ENCODE measurements at regions not wholly inside any gene's neighbourhood (a gene's known extent, or its start where the extent isn't known, plus 50 kb on each side); places are given as distances from the start of the nearest gene placed in this dataset.

- peaks cover 0 to 3% (median 0%) of the 10 kb centered on the region in 5 experiments for H3K9me3 ChIP-seq (ENCODE audit: control extremely low read depth in 1 of 5, control insufficient read depth in 4 of 5, insufficient read depth in 2 of 5, low read depth in 1 of 5, low read length in 4 of 5)
- H3K27ac ChIP-seq (ENCODE audit: insufficient read depth in 1 of 2, low read depth in 1 of 2, low read length in 2 of 2, poor library complexity in 1 of 2, severe bottlenecking in 2 of 2): no peak overlapping the region
- 80% methylated on average over 1 of the region's 3 CpGs for WGBS (ENCODE audit: insufficient coverage)
- POLR2A ChIA-PET: no interaction called here
- H3K4me1 ChIP-seq (ENCODE audit: control extremely low read depth in 1 of 4, control insufficient read depth in 4 of 4, insufficient read depth in 4 of 4, low read length in 3 of 4): peaks cover 0 to 9% (median 4%) of the 10 kb centered on the region in 4 experiments
- CTCF ChIA-PET: interaction anchor here (1.9 kb wide), 1 partner anchor 17 kb away, joined by 5 read pairs; no protein-coding TSS in a partner anchor
- DNase-seq: no peak
- no peaks in the 10 kb centered on the region for H3K36me3 ChIP-seq (ENCODE audit: control insufficient read depth in 4 of 4, insufficient read depth in 4 of 4, low read length in 3 of 4)
- H3K27me3 ChIP-seq (replicated peaks in 2 of 5; ENCODE audit: control insufficient read depth in 4 of 5, insufficient read depth in 5 of 5, low read length in 4 of 5): no peaks in the 10 kb centered on the region
- H3K4me3 ChIP-seq (ENCODE audit: control insufficient read depth in 1 of 7, extremely low read depth in 1 of 7, insufficient read depth in 4 of 7, low read depth in 2 of 7, low read length in 6 of 7): no peak overlapping the region
Observed at GRCh38 chr3:152628496-152628895, 206.4 kb upstream of the P2RY1 start.

GRCh38 chr3:152629363-152630122 lies 205.4 kb upstream of the P2RY1 start:
- CTCF ChIA-PET: no interaction called here
- DNase-seq: no peak
- peaks cover 0 to 5% (median 1%) of the 10 kb centered on the region in 4 experiments for H3K4me1 ChIP-seq (ENCODE audit: control extremely low read depth in 1 of 4, control insufficient read depth in 4 of 4, insufficient read depth in 4 of 4, low read length in 3 of 4)
- H3K36me3 ChIP-seq (ENCODE audit: control insufficient read depth in 4 of 4, insufficient read depth in 4 of 4, low read length in 3 of 4): no peaks in the 10 kb centered on the region
- POLR2A ChIA-PET: no interaction called here
- H3K9me3 ChIP-seq (ENCODE audit: control extremely low read depth in 1 of 5, control insufficient read depth in 4 of 5, insufficient read depth in 2 of 5, low read depth in 1 of 5, low read length in 4 of 5): peaks cover 0 to 3% (median 0%) of the 10 kb centered on the region in 5 experiments
- no peaks in the 10 kb centered on the region for H3K27me3 ChIP-seq (replicated peaks in 2 of 5; ENCODE audit: control insufficient read depth in 4 of 5, insufficient read depth in 5 of 5, low read length in 4 of 5)
- H3K27ac ChIP-seq (ENCODE audit: insufficient read depth in 1 of 2, low read depth in 1 of 2, low read length in 2 of 2, poor library complexity in 1 of 2, severe bottlenecking in 2 of 2): no peak overlapping the region
- 97% methylated on average over 4 of the region's 7 CpGs for WGBS (ENCODE audit: insufficient coverage)
- no peak overlapping the region for H3K4me3 ChIP-seq (ENCODE audit: control insufficient read depth in 1 of 7, extremely low read depth in 1 of 7, insufficient read depth in 4 of 7, low read depth in 2 of 7, low read length in 6 of 7)

DNA sequence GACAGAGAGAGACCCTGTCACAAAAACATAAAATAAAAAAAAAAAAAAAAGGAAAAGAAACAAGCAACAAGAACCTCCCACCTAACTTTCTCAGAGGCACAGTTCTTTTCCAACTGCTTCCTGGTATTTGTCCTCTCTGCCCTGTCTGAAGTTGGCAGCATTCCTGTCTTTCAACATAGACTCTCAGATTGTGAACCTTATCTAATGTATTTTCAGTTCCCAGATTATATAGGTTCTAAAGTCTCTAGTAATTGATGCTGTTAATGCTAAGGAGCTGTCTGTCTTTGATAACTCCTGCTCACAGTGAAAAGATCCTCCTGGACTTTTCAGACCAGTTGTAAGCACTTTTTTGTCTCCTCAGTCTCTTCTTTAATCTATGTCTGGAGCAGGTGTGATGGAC lies 199.5 kb upstream of the P2RY1 start:
- CTCF ChIA-PET: no interaction called here
- H3K9me3 ChIP-seq (ENCODE audit: control extremely low read depth in 1 of 5, control insufficient read depth in 4 of 5, insufficient read depth in 2 of 5, low read depth in 1 of 5, low read length in 4 of 5): no peaks in the 10 kb centered on the region
- peaks cover 0 to 5% (median under 1%) of the 10 kb centered on the region in 4 experiments for H3K4me1 ChIP-seq (ENCODE audit: control extremely low read depth in 1 of 4, control insufficient read depth in 4 of 4, insufficient read depth in 4 of 4, low read length in 3 of 4)
- H3K4me3 ChIP-seq (ENCODE audit: control insufficient read depth in 1 of 7, extremely low read depth in 1 of 7, insufficient read depth in 4 of 7, low read depth in 2 of 7, low read length in 6 of 7): no peak overlapping the region
- no peak for DNase-seq
- no peaks in the 10 kb centered on the region for H3K36me3 ChIP-seq (ENCODE audit: control insufficient read depth in 4 of 4, insufficient read depth in 4 of 4, low read length in 3 of 4)
- POLR2A ChIA-PET: no interaction called here
- no peaks in the 10 kb centered on the region for H3K27me3 ChIP-seq (replicated peaks in 2 of 5; ENCODE audit: control insufficient read depth in 4 of 5, insufficient read depth in 5 of 5, low read length in 4 of 5)
- no peak overlapping the region for H3K27ac ChIP-seq (ENCODE audit: insufficient read depth in 1 of 2, low read depth in 1 of 2, low read length in 2 of 2, poor library complexity in 1 of 2, severe bottlenecking in 2 of 2)

DNA sequence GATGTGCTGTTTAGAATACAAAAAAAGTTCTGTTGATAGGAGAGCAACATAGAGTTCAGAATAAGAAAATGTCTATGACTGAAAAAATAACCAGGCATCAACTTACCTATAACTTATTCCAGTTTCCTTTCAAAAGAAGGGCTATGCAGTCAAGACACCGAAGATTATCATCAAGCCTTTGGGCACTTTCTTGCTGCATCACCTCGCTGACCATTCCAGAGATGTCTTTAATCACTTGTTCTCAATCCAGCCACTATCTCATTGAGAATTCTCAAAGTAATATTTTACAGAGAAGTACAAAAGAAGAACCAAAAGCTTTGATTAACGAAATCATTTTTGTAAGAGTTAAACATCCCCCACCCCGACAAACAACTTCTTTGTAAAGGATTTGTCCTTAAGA lies 198.3 kb upstream of the P2RY1 start:
- ChIA-PET CTCF (no interaction called here), POLR2A (no interaction called here)
- 100% methylated on average over 1 of the region's 4 CpGs for WGBS (ENCODE audit: insufficient coverage)
- no peak overlapping the region for H3K4me3 ChIP-seq (ENCODE audit: control insufficient read depth in 1 of 7, extremely low read depth in 1 of 7, insufficient read depth in 4 of 7, low read depth in 2 of 7, low read length in 6 of 7)
- H3K9me3 ChIP-seq (ENCODE audit: control extremely low read depth in 1 of 5, control insufficient read depth in 4 of 5, insufficient read depth in 2 of 5, low read depth in 1 of 5, low read length in 4 of 5): no peaks in the 10 kb centered on the region
- H3K27ac ChIP-seq (ENCODE audit: insufficient read depth in 1 of 2, low read depth in 1 of 2, low read length in 2 of 2, poor library complexity in 1 of 2, severe bottlenecking in 2 of 2): no peak overlapping the region
- H3K27me3 ChIP-seq (replicated peaks in 2 of 5; ENCODE audit: control insufficient read depth in 4 of 5, insufficient read depth in 5 of 5, low read length in 4 of 5): no peaks in the 10 kb centered on the region
- no peak for DNase-seq
- H3K4me1 ChIP-seq (ENCODE audit: control extremely low read depth in 1 of 4, control insufficient read depth in 4 of 4, insufficient read depth in 4 of 4, low read length in 3 of 4): peaks cover 0 to 5% (median under 1%) of the 10 kb centered on the region in 4 experiments
- no peaks in the 10 kb centered on the region for H3K36me3 ChIP-seq (ENCODE audit: control insufficient read depth in 4 of 4, insufficient read depth in 4 of 4, low read length in 3 of 4)

GRCh38 chr3:152638214-152638613 lies 196.7 kb upstream of the P2RY1 start:
- no peaks in the 10 kb centered on the region for H3K9me3 ChIP-seq (ENCODE audit: control extremely low read depth in 1 of 5, control insufficient read depth in 4 of 5, insufficient read depth in 2 of 5, low read depth in 1 of 5, low read length in 4 of 5)
- H3K27me3 ChIP-seq (replicated peaks in 2 of 5; ENCODE audit: control insufficient read depth in 4 of 5, insufficient read depth in 5 of 5, low read length in 4 of 5): no peaks in the 10 kb centered on the region
- H3K4me3 ChIP-seq (ENCODE audit: control insufficient read depth in 1 of 7, extremely low read depth in 1 of 7, insufficient read depth in 4 of 7, low read depth in 2 of 7, low read length in 6 of 7): no peak overlapping the region
- no peaks in the 10 kb centered on the region for H3K36me3 ChIP-seq (ENCODE audit: control insufficient read depth in 4 of 4, insufficient read depth in 4 of 4, low read length in 3 of 4)
- WGBS (ENCODE audit: insufficient coverage): no CpG with 5 or more reads among the region's 4 CpGs
- ChIA-PET CTCF (no interaction called here), POLR2A (no interaction called here)
- H3K4me1 ChIP-seq (ENCODE audit: control extremely low read depth in 1 of 4, control insufficient read depth in 4 of 4, insufficient read depth in 4 of 4, low read length in 3 of 4): peaks cover 0 to 3% (median 0%) of the 10 kb centered on the region in 4 experiments
- DNase-seq: no peak
- H3K27ac ChIP-seq (ENCODE audit: insufficient read depth in 1 of 2, low read depth in 1 of 2, low read length in 2 of 2, poor library complexity in 1 of 2, severe bottlenecking in 2 of 2): no peak overlapping the region

GRCh38 chr3:152638707-152639450 lies 196.1 kb upstream of the P2RY1 start:
- no peak for DNase-seq
- no peak overlapping the region for H3K27ac ChIP-seq (ENCODE audit: insufficient read depth in 1 of 2, low read depth in 1 of 2, low read length in 2 of 2, poor library complexity in 1 of 2, severe bottlenecking in 2 of 2)
- WGBS (ENCODE audit: insufficient coverage): 91% methylated on average over 7 of the region's 8 CpGs
- ChIA-PET CTCF (no interaction called here), POLR2A (no interaction called here)
- no peaks in the 10 kb centered on the region for H3K27me3 ChIP-seq (replicated peaks in 2 of 5; ENCODE audit: control insufficient read depth in 4 of 5, insufficient read depth in 5 of 5, low read length in 4 of 5)
- no peaks in the 10 kb centered on the region for H3K36me3 ChIP-seq (ENCODE audit: control insufficient read depth in 4 of 4, insufficient read depth in 4 of 4, low read length in 3 of 4)
- no peak overlapping the region for H3K4me3 ChIP-seq (ENCODE audit: control insufficient read depth in 1 of 7, extremely low read depth in 1 of 7, insufficient read depth in 4 of 7, low read depth in 2 of 7, low read length in 6 of 7)
- peaks cover 0 to 3% (median 0%) of the 10 kb centered on the region in 4 experiments for H3K4me1 ChIP-seq (ENCODE audit: control extremely low read depth in 1 of 4, control insufficient read depth in 4 of 4, insufficient read depth in 4 of 4, low read length in 3 of 4)
- no peaks in the 10 kb centered on the region for H3K9me3 ChIP-seq (ENCODE audit: control extremely low read depth in 1 of 5, control insufficient read depth in 4 of 5, insufficient read depth in 2 of 5, low read depth in 1 of 5, low read length in 4 of 5)

DNA sequence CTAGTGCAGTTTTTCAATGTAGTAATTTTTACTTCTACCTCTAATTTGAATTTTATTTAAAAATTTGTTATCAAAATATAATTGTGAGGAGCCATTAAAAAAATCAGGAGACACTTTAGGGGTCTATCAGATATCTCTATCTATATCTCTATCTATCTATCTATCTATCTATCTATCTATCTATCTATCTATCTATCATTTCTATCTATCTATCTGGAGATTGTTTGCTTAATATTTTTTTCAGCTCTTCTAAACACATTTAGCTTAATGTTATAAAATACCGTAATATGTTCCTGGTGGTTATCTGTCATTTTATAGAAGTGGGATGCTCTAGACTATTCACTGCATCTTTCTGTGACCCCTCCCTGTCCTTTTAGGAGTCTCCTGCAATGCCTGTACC lies 193.7 kb upstream of the P2RY1 start:
- CTCF ChIA-PET: no interaction called here
- no CpG with 5 or more reads among the region's 1 CpG for WGBS (ENCODE audit: insufficient coverage)

More for the DNA sequence above, 193.7 kb upstream of the P2RY1 start:
- no peak overlapping the region for H3K4me3 ChIP-seq (ENCODE audit: control insufficient read depth in 1 of 7, extremely low read depth in 1 of 7, insufficient read depth in 4 of 7, low read depth in 2 of 7, low read length in 6 of 7)
- H3K9me3 ChIP-seq (ENCODE audit: control extremely low read depth in 1 of 5, control insufficient read depth in 4 of 5, insufficient read depth in 2 of 5, low read depth in 1 of 5, low read length in 4 of 5): peaks cover 0 to 2% (median 0%) of the 10 kb centered on the region in 5 experiments
- no peak for DNase-seq
- no peak overlapping the region for H3K27ac ChIP-seq (ENCODE audit: insufficient read depth in 1 of 2, low read depth in 1 of 2, low read length in 2 of 2, poor library complexity in 1 of 2, severe bottlenecking in 2 of 2)
- no peaks in the 10 kb centered on the region for H3K27me3 ChIP-seq (replicated peaks in 2 of 5; ENCODE audit: control insufficient read depth in 4 of 5, insufficient read depth in 5 of 5, low read length in 4 of 5)
- H3K36me3 ChIP-seq (ENCODE audit: control insufficient read depth in 4 of 4, insufficient read depth in 4 of 4, low read length in 3 of 4): no peaks in the 10 kb centered on the region
- no peaks in the 10 kb centered on the region for H3K4me1 ChIP-seq (ENCODE audit: control extremely low read depth in 1 of 4, control insufficient read depth in 4 of 4, insufficient read depth in 4 of 4, low read length in 3 of 4)
- POLR2A ChIA-PET: no interaction called here
